Fibroblast of lung (primary cell): ENCODE measurements at regions not wholly inside any gene's neighbourhood (a gene's known extent, or its start where the extent isn't known, plus 50 kb on each side); places are given as distances from the start of the nearest gene placed in this dataset.
"Not testable (repeated sequence)": the region's sequence is repeated elsewhere in the genome, so short reads cannot be mapped to it uniquely, and the experiment has no call there.

Experiments
- DNase-seq, 2 donors: peaks; one replicate each; pipeline versions ENCODE4 v3.0.0 to v3.0.0-alpha.2; 2010; ENCODE audit warnings: low read depth in 2 of 2
- H2AFZ ChIP-seq: 2 replicates; pipeline ENCODE4 v1.5.1; 2012; ENCODE audit warnings: low read length, control low read depth, inconsistent platforms
- H3K27ac ChIP-seq: 2 replicates; pipeline ENCODE4 v1.5.1; 2011; ENCODE audit warnings: low read length, control low read depth; ENCODE audit not compliant: insufficient read depth
- H3K27me3 ChIP-seq: 2 replicates; pipeline ENCODE4 v1.5.1; 2011; ENCODE audit warnings: mild to moderate bottlenecking, low read length; ENCODE audit not compliant: control insufficient read depth, insufficient read depth
- H3K36me3 ChIP-seq: 2 replicates; pipeline ENCODE4 v1.5.1; 2011; ENCODE audit warnings: low read length; ENCODE audit not compliant: control insufficient read depth, insufficient read depth
- H3K4me1 ChIP-seq: 2 replicates; pipeline ENCODE4 v1.5.1; 2011; ENCODE audit warnings: low read length; ENCODE audit not compliant: control insufficient read depth, insufficient read depth; ENCODE audit errors: extremely low read depth
- H3K4me2 ChIP-seq: 2 replicates; pipeline ENCODE4 v1.5.1; 2011; ENCODE audit warnings: low read length, control low read depth; ENCODE audit not compliant: insufficient read depth; ENCODE audit errors: extremely low read depth
- H3K4me3 ChIP-seq, 4 experiments: fragments of 200-600 bp in 1 of 4; sonication (generic) in 1 of 4; replicated peaks in 1 of 4; 2 replicates each; pipeline ENCODE4 v1.5.1; 2011 to 2016; ENCODE audit warnings: low read length in 4 of 4, low read depth in 3 of 4, mild to moderate bottlenecking in 3 of 4, control low read depth in 2 of 4, inconsistent platforms in 1 of 4, mixed read lengths in 1 of 4; ENCODE audit not compliant: insufficient read depth in 1 of 4; ENCODE audit errors: control extremely low read depth in 1 of 4
- H3K79me2 ChIP-seq: 2 replicates; pipeline ENCODE4 v1.5.1; 2012; ENCODE audit warnings: mild to moderate bottlenecking, low read length, inconsistent platforms; ENCODE audit not compliant: control insufficient read depth, insufficient read depth
- H3K9ac ChIP-seq: 2 replicates; pipeline ENCODE4 v1.5.1; 2011; ENCODE audit warnings: mild to moderate bottlenecking, low read length, control low read depth; ENCODE audit not compliant: insufficient read depth
- H3K9me3 ChIP-seq: 2 replicates; pipeline ENCODE4 v1.5.1; 2012; ENCODE audit warnings: low read depth, low read length; ENCODE audit not compliant: control insufficient read depth, insufficient read depth
- H4K20me1 ChIP-seq: 2 replicates; pipeline ENCODE4 v1.5.1; 2011; ENCODE audit warnings: low read length; ENCODE audit not compliant: control insufficient read depth, insufficient read depth; ENCODE audit errors: extremely low read depth
- CTCF ChIP-seq, 2 donors: IDR thresholded peaks in 1 of 2; conservative IDR thresholded peaks in 1 of 2; 1 replicate in 1 of 2; 2 replicates in 1 of 2; pipeline ENCODE4 v1.5.1; 2011 to 2012; ENCODE audit warnings: low read length in 2 of 2, control low read depth in 1 of 2, inconsistent platforms in 1 of 2, low read depth in 1 of 2, mild to moderate bottlenecking in 1 of 2
- EZH2 ChIP-seq: IDR thresholded peaks from 2 replicates; pipeline ENCODE4 v1.5.1; 2012; ENCODE audit warnings: low read length, control low read depth, mild to moderate bottlenecking; ENCODE audit errors: missing control alignments

GRCh38 chr10:10055656-10056442, 961.8 kb upstream of the CELF2 start:
- TF ChIP-seq CTCF (conservative IDR thresholded peaks at IDR 0.05 in 1 of 2, IDR thresholded peaks at IDR 0.05 in 1 of 2; ENCODE audit: low read depth in 1 of 2, low read length in 2 of 2) (no peak), EZH2 (no peak)
- H3K27ac ChIP-seq: no peak overlapping the region
- peak in 1 of 2 donors; percentile 25 for DNase-seq
- H4K20me1 ChIP-seq: no peaks in the 10 kb centered on the region
- H3K27me3 ChIP-seq: no peaks in the 10 kb centered on the region
- H3K9me3 ChIP-seq: no peaks in the 10 kb centered on the region
- no peak overlapping the region for H3K4me3 ChIP-seq
- no peak overlapping the region for H3K9ac ChIP-seq
- no peaks in the 10 kb centered on the region for H3K36me3 ChIP-seq
- H3K4me2 ChIP-seq: no peak overlapping the region
- H3K79me2 ChIP-seq: no peaks in the 10 kb centered on the region
- H3K4me1 ChIP-seq: no peaks in the 10 kb centered on the region
- no peak overlapping the region for H2AFZ ChIP-seq

- no peak overlapping the region for H3K4me3 ChIP-seq
- H3K79me2 ChIP-seq: no peaks in the 10 kb centered on the region
- H3K9me3 ChIP-seq: no peaks in the 10 kb centered on the region
- no peak overlapping the region for H3K27ac ChIP-seq
- no peaks in the 10 kb centered on the region for H4K20me1 ChIP-seq
- H3K4me1 ChIP-seq: no peaks in the 10 kb centered on the region
- no peak for TF ChIP-seq EZH2
- TF ChIP-seq CTCF (conservative IDR thresholded peaks at IDR 0.05 in 1 of 2, IDR thresholded peaks at IDR 0.05 in 1 of 2; ENCODE audit: low read depth in 1 of 2, low read length in 2 of 2): peak in 1 of 2 donors; percentile 18
- no peaks in the 10 kb centered on the region for H3K27me3 ChIP-seq
- no peaks in the 10 kb centered on the region for H3K36me3 ChIP-seq
- no peak overlapping the region for H3K9ac ChIP-seq
- H3K4me2 ChIP-seq: no peak overlapping the region
- peak; percentile 5 to 36 for DNase-seq
- no peak overlapping the region for H2AFZ ChIP-seq
Observed at GRCh38 chr10:10056961-10057360, 960.7 kb upstream of the CELF2 start.

DNA sequence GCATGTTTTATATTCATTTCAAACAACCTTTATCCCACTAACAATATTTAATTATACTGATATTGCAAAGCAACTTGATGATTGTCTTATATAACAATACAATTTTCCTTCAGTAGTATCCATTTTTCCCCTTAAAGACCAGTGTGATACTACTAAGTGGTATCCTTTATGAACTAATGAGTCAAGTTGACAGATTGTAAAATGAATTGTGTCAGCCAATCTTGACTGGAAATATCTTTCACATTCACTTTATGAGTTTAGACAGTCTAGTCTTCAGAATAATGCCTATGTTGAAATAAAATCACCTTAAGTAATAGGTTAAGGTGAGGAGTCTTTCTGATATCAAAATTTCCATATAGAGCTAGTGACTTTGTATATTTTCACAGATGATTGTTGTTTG, 950.0 kb upstream of the CELF2 start:
- Histone ChIP-seq H3K9ac (no peak overlapping the region), H3K27ac (no peak overlapping the region), H4K20me1 (no peaks in the 10 kb centered on the region), H3K4me3 (no peak overlapping the region), H2AFZ (no peak overlapping the region), H3K4me1 (no peaks in the 10 kb centered on the region), H3K4me2 (no peak overlapping the region), H3K27me3 (no peaks in the 10 kb centered on the region), H3K36me3 (no peaks in the 10 kb centered on the region), H3K9me3 (no peaks in the 10 kb centered on the region), H3K79me2 (no peaks in the 10 kb centered on the region)
- TF ChIP-seq EZH2: no peak
- no peak for TF ChIP-seq CTCF (conservative IDR thresholded peaks at IDR 0.05 in 1 of 2, IDR thresholded peaks at IDR 0.05 in 1 of 2; ENCODE audit: low read depth in 1 of 2, low read length in 2 of 2)
- no peak for DNase-seq

- H3K4me1 ChIP-seq, H3K9ac ChIP-seq, H3K9me3 ChIP-seq, H3K27ac ChIP-seq, H3K4me2 ChIP-seq, H3K36me3 ChIP-seq, DNase-seq, H2AFZ ChIP-seq, H4K20me1 ChIP-seq, H3K27me3 ChIP-seq, H3K4me3 ChIP-seq, H3K79me2 ChIP-seq: not testable (repeated sequence)
Observed at GRCh38 chr10:10074847-10075246, 942.8 kb upstream of the CELF2 start.
